GM12878 (cell line): ENCODE measurements at regions not wholly inside any gene's neighbourhood (a gene's known extent, or its start where the extent isn't known, plus 50 kb on each side); places are given as distances from the start of the nearest gene placed in this dataset.

ENCODE experiments used
- ATAC-seq: fragments of 200-7000 bp; cut with Tn5 transposase; 3 replicates; pipeline ENCODE4 v1.9.1; 2020; ENCODE audit warnings: mild to moderate bottlenecking, moderate library complexity
- BruUV-seq: library from RNA; stranded (reverse); fragments of 400-500 nt; replicated peaks from 2 replicates; lab custom pipeline; 2021; lab: Mats Ljungman, UMichigan
- CTCF ChIA-PET: fragments of 300-600 bp; sonication (Branson Sonifier 250); formaldehyde crosslinking; extraction: SDS; loops from one replicate; lab custom pipeline; 2021; ENCODE audit warnings: inconsistent platforms; lab: Yijun Ruan, JAX
- POLR2A ChIA-PET: fragments of 350-600 bp; formaldehyde crosslinking; extraction: SDS; loops from one replicate; lab custom pipeline; 2021; ENCODE audit warnings: inconsistent platforms; lab: Charles Lee
- RAD21 ChIA-PET: fragments of 300-600 bp; sonication (Branson Sonifier 250); formaldehyde crosslinking; loops from one replicate; lab custom pipeline; 2023; ENCODE audit warnings: antibody characterized with exemption; ENCODE audit not compliant: unreplicated experiment; lab: Charles Lee
- SMC1A ChIA-PET: fragments of 300-600 bp; sonication (Branson Sonifier 250); formaldehyde crosslinking; loops from one replicate; lab custom pipeline; 2023; ENCODE audit not compliant: unreplicated experiment, uncharacterized antibody; lab: Charles Lee
- DNase-seq: peaks from one replicate; pipeline ENCODE4 v3.0.0-alpha.2; 2011; ENCODE audit warnings: low read depth, low spot score
- FAIRE-seq: peaks from 3 replicates; lab custom pipeline; 2011; peaks lifted over from hg19 to GRCh38; lab: Jason Lieb, UNC
- H2AFZ ChIP-seq: 2 replicates; pipeline ENCODE4 v1.6.0; 2011; ENCODE audit warnings: low read depth, low read length, control low read depth; ENCODE audit not compliant: control insufficient read depth
- H3K27ac ChIP-seq: 2 replicates; pipeline ENCODE4 v1.5.1; 2011; ENCODE audit warnings: control low read depth; ENCODE audit not compliant: control insufficient read depth, insufficient read depth
- H3K27me3 ChIP-seq, 2 experiments: replicated peaks in 1 of 2; 2 replicates each; pipeline versions ENCODE4 v1.6.0 to v1.6.1; 2011; ENCODE audit warnings: low read length in 1 of 2; ENCODE audit not compliant: control insufficient read depth in 2 of 2, insufficient read depth in 2 of 2
- H3K36me3 ChIP-seq, 2 experiments: 2 replicates each; pipeline ENCODE4 v1.5.1; 2011; ENCODE audit warnings: low read length in 1 of 2; ENCODE audit not compliant: control insufficient read depth in 2 of 2, insufficient read depth in 2 of 2
- H3K4me1 ChIP-seq: 2 replicates; pipeline ENCODE4 v1.6.1; 2011; ENCODE audit warnings: mild to moderate bottlenecking, low read length, moderate library complexity, mixed read lengths; ENCODE audit not compliant: control insufficient read depth, insufficient read depth
- H3K4me2 ChIP-seq: 2 replicates; pipeline ENCODE4 v1.6.0; 2011; ENCODE audit warnings: control low read depth; ENCODE audit not compliant: control insufficient read depth, insufficient read depth
- H3K4me3 ChIP-seq: fragments of 200-600 bp; sonication (generic); 2 replicates; pipeline ENCODE4 v1.5.1; 2016
- H3K79me2 ChIP-seq: 2 replicates; pipeline ENCODE4 v1.6.0; 2011; ENCODE audit warnings: low read length; ENCODE audit not compliant: control insufficient read depth, insufficient read depth
- H3K9ac ChIP-seq: 2 replicates; pipeline ENCODE4 v1.8.0; 2011; ENCODE audit warnings: low read length, control low read depth, mixed read lengths; ENCODE audit not compliant: control insufficient read depth, insufficient read depth
- H3K9me3 ChIP-seq: replicated peaks from 3 replicates; pipeline ENCODE4 v1.5.1; 2011; ENCODE audit warnings: mild to moderate bottlenecking, low read length; ENCODE audit not compliant: control insufficient read depth, insufficient read depth
- H4K20me1 ChIP-seq: 2 replicates; pipeline ENCODE4 v1.6.0; 2011; ENCODE audit not compliant: control insufficient read depth, insufficient read depth
- BACH1 ChIP-seq: fragments of 450-650 bp; IDR thresholded peaks from 2 replicates; pipeline ENCODE4 v1.6.1; 2017; ENCODE audit warnings: mild to moderate bottlenecking, borderline replicate concordance
- BCL3 ChIP-seq: IDR thresholded peaks from 2 replicates; pipeline ENCODE4 v1.6.1; 2011; ENCODE audit warnings: borderline replicate concordance, low read depth, mild to moderate bottlenecking, moderate library complexity, low read length; ENCODE audit not compliant: insufficient read depth, poor library complexity, severe bottlenecking
- CBX3 ChIP-seq: fragments of 200-600 bp; sonication (generic); IDR thresholded peaks from 2 replicates; pipeline ENCODE4 v1.6.1; 2016; ENCODE audit warnings: low read depth, borderline replicate concordance
- CHD1 ChIP-seq: IDR thresholded peaks from 2 replicates; pipeline ENCODE4 v1.6.1; 2012; ENCODE audit warnings: low read depth, low read length, improper control_type of control experiment
- EGR1 ChIP-seq, 2 experiments: IDR thresholded peaks; 1 replicate in 1 of 2; 2 replicates in 1 of 2; pipeline ENCODE4 v1.6.1; 2011 to 2012; ENCODE audit warnings: low read depth in 2 of 2, low read length in 2 of 2, borderline replicate concordance in 1 of 2, mild to moderate bottlenecking in 1 of 2, moderate library complexity in 1 of 2
- ELK1 ChIP-seq: IDR thresholded peaks from 2 replicates; pipeline ENCODE4 v1.6.1; 2012; ENCODE audit warnings: low read depth, low read length, improper control_type of control experiment
- FOXM1 ChIP-seq: IDR thresholded peaks from 2 replicates; pipeline ENCODE4 v1.6.1; 2012; ENCODE audit warnings: low read depth, mild to moderate bottlenecking, inconsistent platforms, low read length, moderate library complexity
- JUNB ChIP-seq: IDR thresholded peaks from 2 replicates; pipeline ENCODE4 v1.6.1; 2016; ENCODE audit warnings: antibody characterized with exemption, mild to moderate bottlenecking
- NFYA ChIP-seq: IDR thresholded peaks from 2 replicates; pipeline ENCODE4 v1.6.1; 2011; ENCODE audit warnings: low read depth, mild to moderate bottlenecking, low read length, improper control_type of control experiment, borderline replicate concordance
- PAX5 ChIP-seq: IDR thresholded peaks from 2 replicates; pipeline ENCODE4 v1.6.1; 2011; ENCODE audit warnings: low read depth, low read length, borderline replicate concordance
- RB1 ChIP-seq: fragments of 450-650 bp; formaldehyde crosslinking; IDR thresholded peaks from 2 replicates; pipeline ENCODE4 v1.6.1; 2017; ENCODE audit warnings: mild to moderate bottlenecking, borderline replicate concordance
- WGBS: methylation state at CpG from one replicate; pipeline ENCODE4 v1.1.6; 2016; ENCODE audit warnings: low lambda C conversion rate; ENCODE audit not compliant: insufficient replicate concordance, insufficient coverage; ENCODE audit errors: missing lambda C conversion rate; 5-methylcytosine and 5-hydroxymethylcytosine counted together
- in situ Hi-C: fragments of 300-500 bp; cut with MboI; formaldehyde crosslinking; loops from 9 replicates; pipeline ENCODE4 v1.14.3; 2018; ENCODE audit warnings: mixed read lengths
- intact Hi-C: fragments of 100-400 bp; cut with micrococcal nuclease; formaldehyde crosslinking; loops from one replicate; pipeline ENCODE4 v1.14.2; 2022; ENCODE audit not compliant: unreplicated experiment

GRCh38 chr22:34534101-34534500, 531.9 kb upstream of the ISX start:
- Histone ChIP-seq H3K9ac (no peak overlapping the region), H3K4me2 (no peak overlapping the region), H3K9me3 (no peaks in the 10 kb centered on the region), H3K79me2 (no peaks in the 10 kb centered on the region), H4K20me1 (no peaks in the 10 kb centered on the region), H3K27ac (no peak overlapping the region), H3K4me1 (no peaks in the 10 kb centered on the region), H3K36me3 (no peaks in the 10 kb centered on the region), H3K27me3 (no peaks in the 10 kb centered on the region), H3K4me3 (no peak overlapping the region), H2AFZ (no peak overlapping the region)
- intact Hi-C loops = no loop called here
- FAIRE-seq (no peak), ATAC-seq (no peak), DNase-seq (no peak)
- CTCF ChIA-PET = no interaction called here
- in situ Hi-C loops = no loop called here
- POLR2A ChIA-PET = no interaction called here
- no TSS peak for BruUV-seq
- TF ChIP-seq NFYA (no peak), BACH1 (no peak), CHD1 (no peak), BCL3 (no peak), JUNB (no peak), EGR1 (IDR thresholded peaks at IDR 0.05; ENCODE audit: borderline replicate concordance in 1 of 2, low read depth in 2 of 2, low read length in 2 of 2) (no peak), ELK1 (no peak), PAX5 (no peak), FOXM1 (no peak), CBX3 (no peak), RB1 (no peak)
- SMC1A ChIA-PET = no interaction called here
- RAD21 ChIA-PET = no interaction called here
- 43% methylated on average over 4 of the region's 4 CpGs for WGBS
